EL (cell line): ENCODE measurements at regions not wholly inside any gene's neighbourhood (a gene's known extent, or its start where the extent isn't known, plus 50 kb on each side); places are given as distances from the start of the nearest gene placed in this dataset.
"Not testable (repeated sequence)": the region's sequence is repeated elsewhere in the genome, so short reads cannot be mapped to it uniquely, and the experiment has no call there.

ENCODE experiments used
- DNase-seq: peaks from one replicate; pipeline ENCODE4 v3.0.0-alpha.2; 2016

DNA sequence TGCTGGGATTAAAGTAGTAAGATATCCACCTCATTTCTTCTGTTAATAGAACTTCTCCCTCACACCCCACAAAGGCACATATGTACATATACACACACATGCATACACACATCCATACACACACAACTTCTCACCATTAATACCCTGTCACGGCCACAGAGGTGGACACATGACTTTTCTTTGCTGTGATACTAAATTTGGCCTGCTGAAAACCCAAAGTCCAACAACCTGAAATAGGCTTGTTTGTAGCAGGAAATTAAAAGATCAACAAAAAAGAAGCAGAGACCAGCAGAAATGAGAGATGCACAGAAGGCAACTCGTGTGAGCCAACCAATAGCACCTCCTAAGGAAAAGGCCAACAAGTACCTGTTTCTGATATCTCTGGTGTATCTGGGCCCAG lies 128.7 kb upstream of the PCGF5 start:
- no peak for DNase-seq

DNA sequence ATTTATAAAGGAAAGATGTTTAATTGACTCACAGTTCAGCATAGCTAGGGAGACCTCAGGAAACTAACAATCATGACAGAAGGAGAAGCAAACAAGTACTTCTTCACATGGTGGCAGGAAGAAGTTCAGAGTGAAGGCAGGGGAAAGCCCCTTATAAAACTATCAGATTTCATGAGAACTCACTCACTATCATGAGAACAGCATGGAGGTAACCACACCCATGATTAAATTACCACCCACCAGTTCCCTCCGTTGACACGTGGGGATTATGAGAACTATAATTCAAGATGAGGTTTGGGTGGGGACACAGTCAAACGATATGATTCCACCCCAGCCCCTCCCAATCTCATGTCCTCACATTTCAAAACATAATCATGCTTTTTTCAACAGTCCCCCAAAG lies 124.2 kb upstream of the PCGF5 start:
- no peak for DNase-seq

DNA sequence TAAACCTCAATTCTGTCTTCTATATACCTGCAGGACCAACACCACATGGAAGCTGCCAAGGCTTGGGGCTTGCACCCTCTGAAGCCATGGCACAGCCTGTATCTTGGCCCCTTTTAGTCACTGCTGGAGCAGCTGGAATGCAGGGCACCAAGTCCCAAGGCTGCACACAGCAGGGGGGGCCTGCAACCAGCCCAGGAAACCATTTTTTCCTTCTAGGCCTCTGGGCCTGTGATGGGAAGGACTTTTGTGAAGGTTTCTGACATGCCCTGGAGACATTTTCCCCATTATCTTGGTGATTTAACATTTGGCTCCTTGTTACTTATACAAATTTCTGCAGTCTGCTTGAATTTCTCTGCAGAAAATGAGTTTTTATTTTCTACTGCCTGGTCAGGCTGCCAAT lies 123.2 kb upstream of the PCGF5 start:
- no peak for DNase-seq

DNA sequence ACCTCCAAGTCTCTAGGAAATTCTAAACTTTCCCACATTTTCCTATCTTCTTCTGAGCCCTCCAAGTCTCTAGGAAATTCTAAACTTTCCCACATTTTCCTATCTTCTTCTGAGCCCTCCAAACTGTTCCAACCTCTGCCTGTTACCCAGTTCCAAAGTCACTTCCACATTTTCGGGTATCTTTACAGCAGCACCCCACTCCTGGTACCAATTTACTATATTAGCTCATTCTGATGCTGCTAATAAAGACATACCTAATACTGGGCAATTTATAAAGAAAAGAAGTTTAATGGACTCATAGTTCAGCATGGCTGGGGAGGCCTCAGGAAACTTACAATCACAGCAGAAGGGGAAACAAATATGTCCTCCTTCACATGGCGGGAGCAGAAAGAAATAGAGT lies 122.4 kb upstream of the PCGF5 start:
- not testable (repeated sequence) for DNase-seq

DNA sequence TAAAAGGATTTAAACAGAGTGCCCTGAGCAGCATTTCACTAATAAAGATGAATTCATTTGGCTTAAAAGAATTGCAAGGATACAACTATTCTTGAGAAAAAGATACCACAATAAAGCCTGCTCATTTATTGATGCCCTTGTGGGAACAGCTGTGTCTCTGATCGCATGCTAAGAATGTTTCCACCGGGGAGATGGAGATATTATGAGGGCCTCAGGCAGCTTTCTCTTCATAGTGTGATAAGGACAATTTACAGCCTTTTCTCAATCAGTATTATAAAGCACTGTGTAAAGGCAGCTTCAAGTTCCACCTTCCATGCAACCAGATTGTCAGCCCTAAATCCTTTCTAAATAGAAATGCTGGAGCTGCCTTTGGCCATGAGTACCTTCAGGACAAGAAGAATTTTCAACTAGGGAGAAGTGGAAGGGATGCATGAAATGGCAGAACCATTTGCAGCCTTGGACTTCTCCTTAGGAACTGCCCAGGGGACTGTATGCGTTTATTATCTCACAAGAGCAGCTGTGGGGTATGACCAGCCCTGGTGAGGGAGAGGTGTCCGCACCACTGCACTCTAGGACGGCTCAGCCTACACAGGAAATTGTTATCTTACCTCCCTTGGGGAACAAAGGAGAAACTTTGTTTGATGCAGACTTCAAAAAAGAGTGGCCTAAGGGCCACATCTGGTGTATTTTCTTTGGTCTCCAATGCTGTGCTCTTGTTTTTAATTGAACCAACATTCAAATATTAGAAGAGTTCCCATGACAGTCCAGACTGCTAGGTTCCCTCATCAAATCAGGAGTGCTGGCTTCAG lies 116.9 kb upstream of the PCGF5 start:
- no peak for DNase-seq

DNA sequence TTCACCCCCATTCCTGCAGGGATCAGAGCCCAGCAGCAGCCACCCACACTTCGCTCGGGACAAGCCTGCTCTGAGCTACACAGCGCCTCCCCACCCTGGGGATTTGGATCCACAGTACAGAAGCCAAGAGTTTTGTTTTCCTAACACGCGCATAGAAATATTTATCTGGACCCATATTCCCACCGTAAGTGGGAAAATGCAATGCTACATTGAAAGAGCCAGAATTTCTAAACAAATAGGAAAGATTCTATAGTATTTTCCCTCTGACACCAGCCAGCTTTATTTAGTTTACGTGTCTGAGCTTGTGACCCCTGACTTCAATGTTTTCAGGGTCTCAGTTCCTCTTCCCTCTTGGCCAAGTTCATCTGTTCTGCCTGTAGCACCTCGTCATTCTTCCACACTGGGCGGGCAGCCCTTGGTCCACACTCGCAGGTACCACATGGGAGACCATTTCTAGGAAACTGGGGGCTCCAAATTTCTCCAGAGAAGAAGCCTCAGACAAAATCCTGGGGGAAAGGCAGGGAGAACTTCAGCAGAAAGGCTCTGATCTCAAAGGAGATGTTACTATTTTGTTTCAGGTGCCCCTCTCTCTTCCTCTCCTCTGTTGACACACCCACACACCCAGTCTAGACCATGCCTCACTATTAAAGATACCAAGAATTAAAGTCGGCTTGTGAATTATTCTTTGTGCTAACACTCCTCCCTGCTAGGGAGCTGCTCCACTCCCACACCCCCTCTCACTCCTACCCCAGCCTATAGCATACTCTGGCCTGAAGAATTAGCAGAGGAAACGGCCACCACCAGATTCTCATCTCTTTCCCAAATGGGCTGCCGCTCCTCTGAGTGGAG lies 116.0 kb upstream of the PCGF5 start:
- DNase-seq = no peak

DNA sequence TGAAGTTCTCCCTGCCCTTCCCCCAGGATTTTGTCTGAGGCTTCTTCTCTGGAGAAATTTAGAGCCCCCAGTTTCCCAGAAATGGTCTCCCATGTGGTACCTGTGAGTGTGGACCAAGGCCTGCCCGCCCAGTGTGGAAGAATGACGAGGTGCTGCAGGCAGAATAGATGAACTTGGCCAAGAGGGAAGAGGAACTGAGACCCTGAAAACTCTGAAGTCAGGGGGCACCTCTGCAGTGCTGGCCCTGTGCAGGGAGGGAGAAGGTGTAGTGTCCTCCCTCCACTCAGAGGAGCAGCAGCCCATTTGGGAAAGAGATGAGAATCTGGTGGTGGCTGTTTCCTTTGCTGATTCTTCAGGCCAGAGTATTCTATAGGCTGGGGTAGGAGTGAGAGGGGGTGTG lies 115.2 kb upstream of the PCGF5 start:
- no peak for DNase-seq

DNA sequence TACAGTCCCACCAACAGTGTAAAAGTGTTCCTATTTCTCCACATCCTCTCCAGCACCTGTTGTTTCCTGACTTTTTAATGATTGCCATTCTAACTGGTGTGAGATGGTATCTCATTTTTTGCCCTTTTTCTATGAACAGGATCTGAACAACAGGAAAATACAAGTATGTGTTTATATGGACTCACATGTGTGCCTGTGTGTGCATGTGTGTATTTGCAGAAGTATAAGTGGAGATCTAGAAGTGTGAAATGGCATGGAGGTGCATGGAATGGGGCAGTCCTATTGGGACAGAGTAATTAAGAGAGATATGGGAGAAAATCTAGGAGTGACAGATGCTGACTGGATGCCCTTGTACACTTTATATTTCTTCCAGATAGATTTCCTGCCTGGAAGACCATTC lies 111.6 kb upstream of the PCGF5 start:
- no peak for DNase-seq

DNA sequence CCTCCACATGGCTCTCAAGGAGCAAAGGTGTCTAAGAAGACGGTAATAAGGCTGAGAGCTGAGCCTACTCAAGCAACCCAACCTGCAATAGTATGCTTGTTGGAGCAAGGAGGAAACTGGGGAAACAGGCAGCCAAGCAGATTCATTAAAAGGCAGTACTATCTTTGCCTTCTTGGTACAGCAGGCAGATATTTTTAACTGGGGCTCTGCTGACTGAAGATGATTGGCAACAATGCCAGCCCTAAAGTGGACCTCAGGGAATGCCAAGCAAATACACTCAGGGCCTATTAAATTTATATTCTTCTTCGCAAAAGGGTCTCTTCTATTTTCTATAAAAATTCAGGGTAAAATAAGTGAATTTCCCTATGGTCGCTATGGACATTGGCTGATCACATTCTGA lies 109.4 kb upstream of the PCGF5 start:
- no peak for DNase-seq

DNA sequence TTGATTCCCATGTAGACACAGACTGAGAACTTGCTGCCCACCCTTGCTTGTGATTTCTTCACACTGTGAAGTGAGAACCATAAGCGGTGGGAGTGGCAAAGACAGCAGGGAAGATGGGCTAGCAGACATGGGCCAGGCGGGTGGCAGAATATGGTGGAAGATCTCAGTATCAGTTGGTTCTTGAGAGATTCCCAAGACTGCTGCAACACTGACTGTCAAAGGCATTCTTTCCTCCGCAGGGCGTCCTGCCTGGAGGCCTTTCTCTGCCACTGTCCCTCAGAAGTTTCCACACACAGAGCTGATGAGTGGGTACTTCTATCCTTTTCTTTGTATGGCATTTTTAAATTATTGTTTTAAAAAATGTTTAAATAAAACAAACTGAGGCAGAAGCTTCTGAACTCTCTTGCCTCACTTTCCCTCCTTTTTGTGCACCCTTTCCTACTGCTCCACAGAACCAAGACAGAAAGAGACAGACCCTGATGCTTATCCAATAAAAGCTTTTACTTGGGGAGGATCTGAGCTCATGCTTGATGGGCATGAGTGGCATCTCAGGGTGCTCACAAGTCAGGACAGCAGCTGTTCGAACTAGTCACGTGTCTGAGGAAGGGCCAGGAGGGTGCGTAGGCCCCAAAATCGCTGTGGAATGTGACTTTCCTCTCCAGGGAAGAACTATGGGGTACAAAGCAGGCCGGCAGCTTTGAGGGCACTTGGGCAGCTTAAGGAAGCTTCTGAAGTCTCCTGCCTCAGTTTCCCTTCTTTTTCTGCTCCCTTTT lies 104.7 kb upstream of the PCGF5 start:
- no peak for DNase-seq

DNA sequence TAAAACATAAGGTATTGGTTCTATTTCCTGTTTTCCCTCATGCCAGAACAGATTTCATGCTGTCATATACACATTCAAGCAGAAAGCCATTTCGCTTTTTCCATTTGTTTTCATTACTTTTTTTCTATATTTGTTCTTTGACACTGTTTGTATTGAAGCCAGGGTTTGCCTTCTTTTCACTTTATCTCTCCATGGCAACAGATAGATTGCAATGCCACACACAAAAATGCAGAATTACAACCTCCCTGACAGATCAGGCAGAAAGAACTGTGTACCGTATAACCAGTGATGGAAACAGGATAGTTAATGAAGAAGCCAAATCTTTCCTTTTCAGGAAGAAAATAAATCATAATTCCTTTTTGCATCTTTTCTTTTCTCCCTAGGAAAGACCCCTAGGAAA lies 103.0 kb upstream of the PCGF5 start:
- no peak for DNase-seq

DNA sequence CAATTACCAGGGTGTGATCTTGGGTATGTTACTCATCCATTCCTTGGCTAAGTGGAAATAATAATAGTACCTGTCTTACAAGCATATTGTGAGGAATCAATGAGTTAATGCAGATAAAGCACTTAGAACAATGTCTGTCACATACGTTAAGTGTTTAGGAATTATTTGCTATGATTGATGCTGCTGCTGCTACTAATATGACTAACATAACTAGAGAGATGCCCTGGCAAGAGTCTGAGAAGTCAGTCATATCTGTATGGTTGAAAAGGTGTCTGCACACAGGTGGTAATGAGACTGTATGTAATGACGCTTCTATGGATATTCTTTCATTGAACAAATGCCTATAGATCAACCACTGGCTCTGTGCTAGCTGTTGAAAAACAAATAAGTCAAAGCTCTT lies 100.1 kb upstream of the PCGF5 start:
- no peak for DNase-seq

DNA sequence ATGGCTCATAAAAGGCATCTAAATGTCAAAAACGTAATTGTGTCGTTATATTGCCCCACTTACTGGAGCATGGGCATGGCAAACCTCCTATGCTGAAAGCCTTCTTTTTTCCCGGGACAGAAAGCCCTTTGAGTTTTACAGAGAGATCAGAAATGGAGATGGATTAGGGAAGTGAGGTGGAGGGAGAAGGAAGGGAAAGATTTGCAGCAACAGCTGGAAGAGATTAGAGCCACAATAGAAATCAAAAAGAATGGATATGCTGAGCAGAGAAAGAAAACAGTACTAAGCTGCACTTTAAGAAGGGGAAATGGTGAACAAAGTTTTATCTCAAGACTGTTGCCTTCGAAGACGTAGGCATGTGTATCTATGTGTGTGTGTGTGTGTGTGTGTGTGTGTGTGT lies 97.2 kb upstream of the PCGF5 start:
- no peak for DNase-seq

DNA sequence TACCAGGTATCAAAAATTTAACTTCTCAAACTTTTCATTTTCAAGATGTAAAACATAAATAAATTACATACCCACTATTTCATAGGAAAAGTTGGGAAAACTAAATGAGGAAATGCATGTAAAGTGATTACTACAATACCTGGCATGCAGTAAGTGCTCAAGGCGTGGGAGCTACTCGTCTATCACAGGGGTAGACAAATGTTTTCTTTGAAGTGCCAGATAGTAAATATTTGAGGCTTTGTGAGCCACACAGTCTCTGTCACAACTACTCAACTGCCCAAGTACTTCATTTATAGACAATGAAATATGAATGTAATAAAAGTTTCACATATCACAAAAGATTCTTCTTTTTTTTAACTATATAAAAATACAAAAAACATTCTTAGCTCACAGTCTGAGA lies 96.4 kb upstream of the PCGF5 start:
- DNase-seq = no peak

DNA sequence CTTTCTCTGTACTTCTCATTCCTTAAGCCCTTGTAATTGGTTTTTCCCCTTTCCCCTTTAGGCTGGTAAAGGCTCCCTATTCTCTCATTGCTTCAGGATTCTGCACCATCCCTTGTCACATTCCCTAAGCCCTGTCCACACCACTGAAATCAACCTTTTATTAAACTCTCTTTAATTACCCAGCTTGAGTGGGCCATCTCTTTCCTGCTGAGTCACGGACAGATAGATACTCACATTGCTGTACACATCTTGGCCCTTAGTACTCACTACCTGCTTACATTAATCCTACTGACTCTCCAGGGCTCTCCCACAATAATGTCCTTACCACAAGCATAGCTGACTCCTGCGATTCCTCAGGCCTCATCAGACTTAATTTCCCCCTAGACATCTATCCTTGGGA lies 94.0 kb upstream of the PCGF5 start:
- DNase-seq = no peak

DNA sequence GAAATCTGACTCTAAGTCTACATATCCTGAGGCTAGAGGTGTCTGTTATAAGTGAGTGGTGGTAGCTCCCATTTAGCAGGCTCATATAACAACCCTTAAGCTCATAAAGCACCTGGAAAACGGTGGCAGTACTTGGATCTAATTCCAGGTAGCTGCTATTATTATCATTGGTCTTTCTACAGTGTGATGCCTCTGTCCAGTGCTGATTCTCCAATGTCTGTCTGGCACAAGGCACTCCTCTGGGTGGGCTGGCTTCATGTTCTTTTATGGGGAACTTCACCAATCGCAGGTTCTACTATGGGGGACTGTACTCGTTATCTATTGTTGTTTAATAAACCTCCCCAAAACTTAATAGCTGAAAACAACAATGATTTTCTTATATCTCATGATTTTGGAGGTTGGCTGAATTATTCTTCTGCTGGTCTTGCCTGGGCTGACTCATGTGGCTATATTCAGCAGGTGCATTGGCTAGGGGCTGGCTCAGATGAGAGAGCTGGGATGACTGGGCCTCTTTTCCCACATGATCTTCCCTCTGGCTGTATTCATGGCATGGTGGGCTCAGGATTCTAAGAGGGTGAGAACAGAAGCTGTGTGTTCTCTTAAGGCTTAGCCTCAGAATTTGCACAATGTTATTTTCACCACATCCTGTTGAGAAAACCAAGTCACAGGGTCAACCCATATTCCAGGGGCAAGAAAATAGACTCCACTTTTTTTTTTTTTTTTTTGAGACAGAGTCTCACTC lies 93.0 kb upstream of the PCGF5 start:
- DNase-seq = peak; percentile 14

DNA sequence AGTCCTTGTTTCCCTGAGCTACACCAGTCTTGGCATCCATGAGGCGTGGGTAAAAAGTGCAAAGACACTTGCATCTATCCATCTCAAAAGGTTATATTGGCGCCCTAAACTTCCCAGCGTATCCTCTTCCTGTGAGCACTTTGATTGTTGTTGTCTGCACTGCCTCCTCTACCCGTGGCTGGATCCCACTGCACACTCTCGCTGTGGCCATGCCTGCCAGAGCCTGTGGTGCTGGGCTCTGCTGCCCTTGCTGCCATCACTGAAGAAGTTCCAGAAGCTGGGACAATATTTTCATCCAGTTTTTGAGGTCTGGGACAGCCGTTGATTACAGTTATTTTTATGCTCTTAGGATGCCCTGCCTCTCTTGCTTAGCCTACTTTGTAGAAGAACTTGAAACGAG lies 85.3 kb upstream of the PCGF5 start:
- no peak for DNase-seq

DNA sequence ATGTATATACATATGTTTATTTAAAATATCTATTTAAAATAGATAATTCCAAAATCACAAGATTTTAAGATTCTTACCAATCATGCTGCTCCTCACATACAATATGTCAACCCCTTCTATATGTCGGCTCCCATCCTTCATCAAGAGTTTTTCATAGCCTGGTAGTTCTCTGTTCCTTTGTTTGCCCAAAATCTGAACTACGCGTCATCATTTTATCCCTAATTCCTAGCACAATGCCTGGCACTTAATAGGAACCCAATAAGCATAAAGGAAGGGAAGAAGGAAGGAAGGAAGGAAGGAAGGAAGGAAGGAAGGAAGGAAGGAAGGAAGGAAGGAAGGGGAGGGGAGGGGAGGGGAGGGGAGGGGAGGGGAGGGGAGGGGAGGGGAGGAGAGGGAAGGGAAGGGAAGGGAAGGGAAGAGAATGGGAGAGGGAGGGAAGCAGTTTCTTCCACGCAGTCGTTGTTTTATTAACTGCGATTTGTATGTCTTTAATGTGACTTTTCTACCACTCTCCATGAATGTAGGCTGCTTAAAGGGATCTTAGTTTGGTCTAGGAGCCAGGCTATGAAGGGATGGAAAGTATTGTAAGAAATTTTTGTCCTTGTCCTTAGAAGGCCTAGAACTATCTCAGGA lies 83.3 kb upstream of the PCGF5 start:
- DNase-seq = no peak

DNA sequence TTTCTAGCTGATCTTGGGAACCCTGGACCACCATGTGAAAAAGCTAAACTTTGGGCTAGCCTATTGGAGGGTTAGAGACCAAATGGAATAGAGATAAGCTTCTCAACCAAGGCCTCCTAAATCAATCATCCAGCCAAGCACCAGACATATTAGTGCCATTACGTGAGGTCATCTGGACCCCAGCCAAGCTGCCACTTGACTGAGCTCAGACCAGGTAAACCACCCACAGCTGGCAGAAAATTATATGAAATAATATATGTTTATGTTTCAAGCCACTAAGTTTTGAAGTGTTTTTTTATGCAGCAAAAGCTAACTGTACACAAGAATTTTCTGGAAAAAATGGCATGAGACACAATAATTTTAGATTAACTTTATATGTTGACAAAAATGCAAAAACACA lies 82.6 kb upstream of the PCGF5 start:
- DNase-seq = no peak

DNA sequence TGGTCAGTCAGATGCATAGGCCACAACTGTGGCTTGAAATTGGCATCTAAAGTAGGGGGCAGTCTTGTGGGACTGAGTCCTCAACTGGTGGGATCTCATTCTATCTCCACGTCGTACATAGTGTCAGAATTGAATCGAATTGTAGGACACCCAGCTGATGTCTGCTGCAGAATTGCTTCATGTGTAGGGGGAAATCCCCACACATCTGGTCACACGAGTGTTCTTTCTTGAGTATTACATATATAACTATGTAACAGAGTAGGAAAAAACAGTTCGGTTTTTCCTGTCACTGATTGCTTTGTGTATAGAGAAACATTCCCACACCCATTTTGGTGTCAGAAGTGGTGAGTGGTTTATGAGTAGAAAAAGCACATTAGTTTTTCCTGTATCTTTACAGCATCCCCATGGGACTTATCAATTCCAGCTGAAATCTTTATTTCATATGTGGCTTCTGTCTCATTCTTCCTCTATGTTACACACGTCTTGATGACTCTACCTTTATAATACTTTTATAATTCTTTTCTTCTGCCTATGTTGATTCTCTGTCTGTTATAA lies 79.4 kb upstream of the PCGF5 start:
- no peak for DNase-seq

DNA sequence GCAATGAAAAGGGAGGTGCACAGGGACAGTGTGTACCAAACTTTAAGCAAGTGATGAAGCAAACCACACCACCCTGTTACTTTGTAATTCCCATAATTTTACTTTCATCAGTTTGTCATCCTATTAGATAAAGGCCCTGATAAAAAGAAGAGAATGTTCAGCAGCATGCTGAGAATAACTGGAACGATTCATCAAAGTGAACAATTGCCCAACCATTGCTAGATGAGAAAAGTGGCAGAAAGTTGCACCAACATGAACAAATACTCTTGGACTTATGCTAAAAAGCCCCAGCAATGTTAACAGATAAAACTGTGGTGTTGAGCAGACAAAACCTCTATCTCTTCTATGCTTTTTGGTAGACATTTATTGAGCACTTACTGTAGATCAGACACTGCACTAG lies 75.5 kb upstream of the PCGF5 start:
- DNase-seq = peak; percentile 23

DNA sequence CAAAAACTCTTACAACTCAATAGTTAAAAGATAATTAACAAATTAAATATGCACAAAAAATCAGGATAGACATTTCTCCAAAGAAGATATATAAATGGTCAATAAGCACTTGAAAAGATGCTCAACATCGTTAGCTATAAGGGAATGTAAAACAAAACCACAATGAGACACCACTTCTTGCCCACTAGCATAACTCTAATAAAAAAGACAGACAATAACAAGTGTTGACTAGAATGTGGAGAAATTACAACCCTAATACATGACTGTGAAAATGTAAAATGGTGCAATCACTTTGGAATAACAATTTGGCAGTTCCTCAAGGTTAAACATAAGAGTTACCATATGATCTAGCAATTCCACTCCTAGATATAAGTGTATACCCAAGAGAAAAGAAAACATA lies 74.3 kb upstream of the PCGF5 start:
- no peak for DNase-seq
